ENCODE measurements at regions not wholly inside any gene's neighbourhood (a gene's known extent, or its start where the extent isn't known, plus 50 kb on each side); places are given as distances from the start of the nearest gene placed in this dataset.

DNA sequence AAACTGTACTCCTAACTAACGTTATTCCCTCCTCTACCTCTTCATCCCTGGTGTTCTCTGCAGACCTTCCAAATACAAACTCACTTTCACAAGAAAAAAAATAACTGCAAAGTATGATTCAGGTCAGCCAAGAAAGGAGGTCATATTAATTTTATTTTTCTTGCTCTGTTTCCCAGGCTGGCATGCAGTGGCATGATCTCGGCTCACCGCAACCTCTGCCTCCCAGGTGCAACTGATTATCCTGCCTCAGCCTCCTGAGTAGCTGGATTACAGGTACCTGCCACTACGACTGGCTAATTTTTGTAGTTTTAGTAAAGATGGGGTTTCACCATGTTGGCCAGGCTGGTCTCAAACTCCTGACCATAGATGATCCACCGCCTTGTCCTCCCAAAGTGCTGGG lies 156.6 kb downstream of the CHIC2 start:
- TF ChIP-seq, protein P1, sequence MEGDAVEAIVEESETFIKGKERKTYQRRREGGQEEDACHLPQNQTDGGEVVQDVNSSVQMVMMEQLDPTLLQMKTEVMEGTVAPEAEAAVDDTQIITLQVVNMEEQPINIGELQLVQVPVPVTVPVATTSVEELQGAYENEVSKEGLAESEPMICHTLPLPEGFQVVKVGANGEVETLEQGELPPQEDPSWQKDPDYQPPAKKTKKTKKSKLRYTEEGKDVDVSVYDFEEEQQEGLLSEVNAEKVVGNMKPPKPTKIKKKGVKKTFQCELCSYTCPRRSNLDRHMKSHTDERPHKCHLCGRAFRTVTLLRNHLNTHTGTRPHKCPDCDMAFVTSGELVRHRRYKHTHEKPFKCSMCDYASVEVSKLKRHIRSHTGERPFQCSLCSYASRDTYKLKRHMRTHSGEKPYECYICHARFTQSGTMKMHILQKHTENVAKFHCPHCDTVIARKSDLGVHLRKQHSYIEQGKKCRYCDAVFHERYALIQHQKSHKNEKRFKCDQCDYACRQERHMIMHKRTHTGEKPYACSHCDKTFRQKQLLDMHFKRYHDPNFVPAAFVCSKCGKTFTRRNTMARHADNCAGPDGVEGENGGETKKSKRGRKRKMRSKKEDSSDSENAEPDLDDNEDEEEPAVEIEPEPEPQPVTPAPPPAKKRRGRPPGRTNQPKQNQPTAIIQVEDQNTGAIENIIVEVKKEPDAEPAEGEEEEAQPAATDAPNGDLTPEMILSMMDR (IDR thresholded peaks at IDR 0.05) = no peak
- no peak for TF ChIP-seq POLR2A (IDR thresholded peaks at IDR 0.05)
